Kidney capillary endothelial cell (primary cell): ENCODE measurements at regions not wholly inside any gene's neighbourhood (a gene's known extent, or its start where the extent isn't known, plus 50 kb on each side); places are given as distances from the start of the nearest gene placed in this dataset.
A peak's percentile ranks its signal among the peaks of the same experiment; 100 is the strongest.

Source experiments
- DNase-seq: peaks from one replicate; pipeline ENCODE4 v3.0.0-alpha.2; 2018; ENCODE audit warnings: low spot score

- DNase-seq: no peak
Observed at GRCh38 chr4:24719615-24720014, 75.8 kb upstream of the SOD3 start.

DNA sequence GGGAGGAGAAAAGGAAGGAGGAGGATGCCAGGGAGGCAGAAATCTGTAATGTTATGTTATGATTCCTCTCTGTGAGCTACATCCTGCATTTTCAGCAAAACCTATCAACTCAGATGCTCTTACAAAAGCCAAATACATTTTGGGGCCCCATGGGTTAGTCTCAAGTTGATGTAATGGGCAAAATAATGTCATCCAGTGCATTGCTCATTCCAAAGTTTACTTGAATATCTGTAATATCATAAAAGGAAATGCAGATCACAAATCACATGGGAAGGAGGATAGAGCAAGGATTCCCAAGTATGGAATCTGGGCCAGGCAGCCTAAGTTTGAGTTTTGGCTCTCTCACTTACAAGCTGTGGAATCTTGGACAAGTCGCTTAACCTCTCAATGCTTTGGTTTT lies 74.9 kb upstream of the SOD3 start:
- DNase-seq: no peak

DNA sequence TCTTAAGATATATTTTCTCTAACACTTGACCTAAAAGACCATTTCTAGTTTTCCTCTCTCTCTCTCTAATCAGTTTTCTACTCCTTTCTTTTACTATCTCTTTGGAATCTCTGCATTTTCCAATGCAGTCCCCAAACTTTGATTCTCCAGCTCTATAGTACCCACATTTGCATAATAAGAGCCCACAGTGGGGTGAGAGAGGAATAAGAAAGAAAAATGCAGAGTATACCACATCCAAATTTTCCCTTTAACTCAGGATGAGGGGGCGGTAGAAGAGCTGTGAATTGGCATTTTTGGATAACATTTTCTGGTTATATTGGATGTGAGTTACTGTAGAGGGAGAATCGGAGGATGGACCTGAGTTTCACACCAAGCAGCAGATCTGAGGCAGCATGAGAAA lies 74.4 kb upstream of the SOD3 start:
- no peak for DNase-seq

DNA sequence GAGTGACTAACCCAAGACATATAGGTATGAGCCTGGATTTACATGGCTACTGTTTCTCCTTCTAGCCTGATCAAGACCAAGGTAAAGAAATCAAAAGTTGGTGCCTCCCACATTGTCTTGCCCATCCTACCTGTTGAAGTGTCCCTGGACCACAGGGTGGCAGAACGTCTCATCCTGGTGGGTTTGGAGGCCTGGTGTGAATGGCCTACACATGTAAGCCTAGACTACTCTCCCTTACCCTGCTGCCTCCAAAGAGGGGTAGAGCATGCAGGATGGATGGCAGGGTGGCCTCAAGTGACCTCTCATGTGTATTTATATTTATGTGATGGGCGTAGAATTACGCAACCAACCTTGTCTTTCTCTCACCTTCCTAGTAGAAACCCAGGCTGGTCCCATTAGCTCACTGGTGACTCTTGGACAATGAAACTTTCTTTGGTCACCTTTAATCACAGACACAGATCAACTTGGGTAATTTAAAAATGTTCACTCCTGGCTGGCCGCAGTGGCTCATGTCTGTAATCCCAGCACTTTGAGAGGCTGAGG lies 73.3 kb upstream of the SOD3 start:
- no peak for DNase-seq

- DNase-seq: no peak
Observed at GRCh38 chr4:24727390-24728224, 67.8 kb upstream of the SOD3 start.

DNA sequence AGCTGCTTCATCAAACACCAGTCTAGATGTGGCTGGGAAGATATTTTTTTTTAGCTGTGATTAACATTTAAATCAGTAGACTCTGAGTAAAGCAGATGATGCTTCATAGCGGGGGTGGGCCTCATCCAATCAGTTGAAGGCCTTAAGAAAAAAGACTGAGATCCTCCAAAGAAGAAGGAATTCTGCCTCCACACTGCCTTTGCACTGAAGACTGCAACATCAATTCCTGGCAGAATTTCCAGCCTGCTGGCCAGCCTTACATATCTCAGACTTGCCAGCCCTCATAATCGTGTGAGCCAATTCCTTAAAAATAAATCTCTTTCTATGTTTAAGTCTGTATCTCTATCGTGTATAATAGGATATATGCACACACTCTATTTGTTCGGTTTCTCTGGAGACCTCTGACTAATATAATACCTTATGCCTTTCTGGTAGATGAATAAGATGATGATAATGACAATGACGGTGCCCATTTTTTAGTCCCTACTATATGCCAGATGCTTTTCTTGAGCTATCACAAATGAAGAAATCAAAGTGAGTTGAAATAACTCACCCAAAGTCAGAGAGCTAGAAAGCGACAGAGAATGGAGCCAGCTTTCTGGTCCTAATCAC lies 66.1 kb upstream of the SOD3 start:
- DNase-seq: no peak

GRCh38 chr4:24730256-24731001 lies 64.9 kb upstream of the SOD3 start:
- no peak for DNase-seq

DNA sequence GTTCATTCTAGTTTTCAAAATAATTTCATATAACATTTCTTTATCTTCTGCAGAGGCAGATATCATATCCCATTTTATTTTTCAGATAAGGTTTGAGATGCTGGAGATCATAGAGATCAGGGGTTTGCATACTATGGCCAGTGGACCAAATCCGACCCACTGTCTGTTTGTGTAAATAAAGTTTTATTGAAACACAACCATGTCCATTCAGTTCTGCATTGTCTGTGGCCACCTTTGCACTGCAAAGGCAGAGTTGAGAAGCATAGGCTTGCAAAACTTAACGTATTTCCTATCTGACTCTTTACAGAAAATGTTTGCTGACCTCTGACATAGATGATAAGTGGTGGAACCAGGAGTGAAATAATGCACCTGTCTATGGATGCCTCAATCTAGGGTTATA lies 63.9 kb upstream of the SOD3 start:
- no peak for DNase-seq

- no peak for DNase-seq
Observed at GRCh38 chr4:24734511-24734910, 60.9 kb upstream of the SOD3 start.

- peak; percentile 10 for DNase-seq
Observed at GRCh38 chr4:24736066-24736465, 59.3 kb upstream of the SOD3 start.

DNA sequence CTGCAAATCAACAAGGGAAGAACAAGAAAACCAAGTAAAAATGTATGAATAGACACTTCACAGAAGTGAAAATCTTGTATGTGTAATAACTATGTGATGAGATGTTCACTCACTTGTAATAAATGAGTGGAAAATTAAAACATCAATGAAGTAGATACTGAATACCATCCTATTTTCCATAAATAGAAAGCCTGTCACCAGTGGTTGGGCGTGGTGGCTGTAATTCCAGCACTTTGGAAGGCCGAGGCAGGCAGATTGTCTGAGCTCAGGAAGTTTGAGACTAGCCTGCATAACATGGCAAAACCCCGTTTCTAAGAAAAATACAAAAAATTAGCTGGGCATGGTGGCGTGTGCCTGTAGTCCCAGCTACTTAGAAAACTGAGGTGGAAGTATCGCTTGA lies 53.5 kb upstream of the SOD3 start:
- DNase-seq: no peak

GRCh38 chr4:24742335-24742734 lies 53.0 kb upstream of the SOD3 start:
- no peak for DNase-seq

DNA sequence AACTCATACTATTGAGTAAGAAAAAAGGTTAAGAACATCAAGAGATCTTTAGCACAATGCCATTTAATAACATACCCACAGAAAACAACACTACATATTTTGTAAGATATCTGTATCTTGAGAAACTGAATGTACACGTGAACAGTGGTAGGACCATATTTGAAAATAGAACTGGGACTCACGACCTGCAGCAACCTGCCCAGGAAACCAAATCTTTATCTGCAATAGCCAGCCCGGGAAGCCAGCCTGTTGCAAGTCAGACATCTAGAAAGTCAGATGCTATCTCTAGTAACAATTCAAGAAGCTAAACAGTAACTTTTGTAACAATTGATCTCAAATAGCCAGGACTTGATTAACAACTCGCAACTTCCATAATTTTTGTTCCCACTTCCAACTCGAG lies 52.6 kb upstream of the SOD3 start:
- no peak for DNase-seq

GRCh38 chr4:24743206-24743605 lies 52.2 kb upstream of the SOD3 start:
- DNase-seq: no peak

GRCh38 chr4:24743927-24744326 lies 51.4 kb upstream of the SOD3 start:
- DNase-seq: no peak

DNA sequence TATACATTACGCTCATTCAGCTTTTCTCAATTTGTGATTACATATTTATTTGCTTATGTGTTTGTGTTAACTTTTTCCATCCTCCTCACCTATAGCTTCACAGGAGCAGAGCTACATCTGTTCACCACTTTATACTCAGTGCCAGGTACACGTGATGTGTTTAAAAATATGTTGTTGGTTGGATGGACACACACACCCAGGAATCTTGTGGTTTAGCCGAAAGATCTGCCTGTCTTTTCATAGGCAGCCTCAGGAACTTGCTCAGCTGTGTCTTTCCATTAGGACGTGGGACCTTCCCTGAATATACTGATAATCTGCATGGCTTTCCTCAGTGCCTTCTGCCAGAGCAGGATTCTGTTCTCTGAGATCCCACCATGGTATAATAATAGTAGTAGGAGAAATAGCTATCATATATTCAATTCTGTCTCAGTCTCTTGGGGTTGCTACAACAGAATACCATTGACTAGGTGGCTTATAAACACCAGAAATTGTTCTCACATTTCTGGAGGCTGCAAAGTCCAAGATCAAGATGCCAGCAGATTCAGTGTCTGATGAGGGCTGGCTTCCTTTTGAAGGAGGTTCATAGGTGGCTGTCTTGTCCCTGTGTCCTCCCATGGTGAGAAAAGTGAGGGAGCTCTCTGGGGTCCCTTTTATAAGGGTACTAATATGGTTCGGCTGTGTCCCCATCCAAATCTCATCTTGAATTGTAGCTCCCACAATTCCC lies 50.0 kb upstream of the SOD3 start:
- no peak for DNase-seq
